GM12892 (cell line): ENCODE measurements at regions not wholly inside any gene's neighbourhood (a gene's known extent, or its start where the extent isn't known, plus 50 kb on each side); places are given as distances from the start of the nearest gene placed in this dataset.

ENCODE experiments used
- DNase-seq: peaks from one replicate; pipeline ENCODE4 v3.0.0; 2011; ENCODE audit not compliant: insufficient read length
- FAIRE-seq: peaks from 2 replicates; lab custom pipeline; 2011; peaks lifted over from hg19 to GRCh38; lab: Jason Lieb, UNC
- POLR2A ChIP-seq: IDR thresholded peaks from 2 replicates; pipeline ENCODE4 v1.6.1; 2011; ENCODE audit warnings: low read depth, low read length, control low read depth
- POLR2AphosphoS5 ChIP-seq: IDR thresholded peaks from 2 replicates; pipeline ENCODE4 v1.6.1; 2011; ENCODE audit warnings: low read depth, low read length, control low read depth
- TAF1 ChIP-seq: IDR thresholded peaks from 2 replicates; pipeline ENCODE4 v1.6.1; 2011; ENCODE audit warnings: low read depth, mild to moderate bottlenecking, control low read depth, low read length, borderline replicate concordance

GRCh38 chr2:234722176-234722575, 225.3 kb upstream of the ARL4C start:
- no peak for DNase-seq
- FAIRE-seq = no peak
- TF ChIP-seq POLR2AphosphoS5 = no peak
- TF ChIP-seq TAF1 = no peak
- TF ChIP-seq POLR2A = no peak

DNA sequence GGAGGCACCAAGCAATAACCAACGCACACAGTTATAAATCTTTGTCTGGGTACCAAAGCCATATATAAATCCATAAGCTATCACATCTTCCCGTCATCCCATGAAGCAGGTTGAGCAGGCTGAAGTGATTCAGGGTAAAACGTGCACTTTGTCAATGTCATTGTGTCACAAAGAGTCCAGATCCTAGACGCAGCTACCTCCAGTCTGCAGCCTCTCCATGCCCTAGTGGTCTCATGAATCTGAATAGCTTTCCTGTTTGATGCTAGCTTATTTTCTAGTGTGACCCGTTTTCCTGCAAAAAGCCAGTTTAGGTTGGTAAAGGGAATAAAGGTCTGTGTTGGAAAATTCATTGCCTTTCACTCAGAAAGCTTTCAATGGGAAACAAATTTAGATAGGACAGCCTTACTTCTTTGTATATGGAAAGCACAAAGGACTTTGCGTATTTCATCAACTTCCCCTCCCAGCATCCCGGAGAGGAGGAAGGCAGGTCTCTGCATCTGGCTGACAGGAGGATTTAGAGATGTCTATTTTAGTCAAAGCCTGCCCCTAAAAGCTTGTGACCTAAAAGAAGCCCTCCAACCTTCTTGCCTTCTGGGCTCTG, 222.3 kb upstream of the ARL4C start:
- FAIRE-seq (no peak), DNase-seq (no peak)
- TF ChIP-seq POLR2A = no peak
- no peak for TF ChIP-seq POLR2AphosphoS5
- no peak for TF ChIP-seq TAF1

- DNase-seq (no peak), FAIRE-seq (no peak)
- TF ChIP-seq POLR2A = no peak
- no peak for TF ChIP-seq POLR2AphosphoS5
- TF ChIP-seq TAF1 = no peak
Measured at GRCh38 chr2:234716271-234716670, 219.4 kb upstream of the ARL4C start.

GRCh38 chr2:234715671-234716250, 218.9 kb upstream of the ARL4C start:
- TF ChIP-seq POLR2AphosphoS5 (no peak), TAF1 (no peak)
- no peak for FAIRE-seq
- DNase-seq = no peak

DNA sequence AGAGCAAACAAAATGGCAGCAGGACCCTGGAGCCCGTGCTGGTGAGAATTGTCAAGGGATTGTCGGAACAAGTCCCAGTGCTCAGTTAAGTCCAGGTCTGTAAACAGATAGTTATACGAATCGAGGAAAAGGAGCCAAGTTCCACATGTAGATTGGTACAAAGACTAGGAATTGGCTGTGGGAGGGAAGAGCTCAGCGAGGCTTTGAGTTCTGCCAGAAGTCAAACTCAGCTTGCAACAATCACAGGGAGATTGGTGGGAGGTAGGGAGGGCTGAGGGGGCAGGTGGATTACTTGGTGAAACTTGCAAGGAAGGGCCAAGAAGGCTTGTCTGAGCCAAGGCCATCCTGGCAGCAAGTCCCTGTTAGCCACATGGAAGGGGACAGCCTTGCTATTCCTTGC, 217.8 kb upstream of the ARL4C start:
- DNase-seq (no peak), FAIRE-seq (no peak)
- no peak for TF ChIP-seq TAF1
- TF ChIP-seq POLR2A = no peak
- no peak for TF ChIP-seq POLR2AphosphoS5

DNA sequence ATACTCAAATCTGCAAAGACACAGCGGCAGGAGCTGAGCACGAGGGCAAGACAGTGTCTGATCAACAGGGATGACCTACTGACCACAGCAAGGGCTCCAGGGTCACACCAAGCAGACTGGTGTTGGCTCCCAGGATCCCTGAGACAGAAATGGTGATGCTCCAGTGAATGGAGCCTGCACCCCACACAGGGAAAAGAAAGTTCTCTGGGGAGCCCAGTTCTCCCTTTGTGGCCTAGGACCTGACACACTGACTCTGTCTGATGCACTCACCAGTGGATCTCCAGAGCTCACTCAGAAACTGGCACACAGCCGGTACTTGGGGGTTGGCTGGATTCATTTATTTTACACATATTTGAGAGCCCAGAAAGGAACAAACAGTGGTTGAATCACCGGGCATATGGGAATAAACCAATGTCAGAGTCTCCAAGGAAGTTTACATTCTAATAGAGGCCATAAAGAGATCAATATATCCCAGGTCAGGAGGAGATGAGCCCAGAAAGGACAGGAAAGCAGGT, 215.6 kb upstream of the ARL4C start:
- no peak for TF ChIP-seq POLR2AphosphoS5
- TF ChIP-seq TAF1 = no peak
- TF ChIP-seq POLR2A = no peak
- DNase-seq (no peak), FAIRE-seq (no peak)

DNA sequence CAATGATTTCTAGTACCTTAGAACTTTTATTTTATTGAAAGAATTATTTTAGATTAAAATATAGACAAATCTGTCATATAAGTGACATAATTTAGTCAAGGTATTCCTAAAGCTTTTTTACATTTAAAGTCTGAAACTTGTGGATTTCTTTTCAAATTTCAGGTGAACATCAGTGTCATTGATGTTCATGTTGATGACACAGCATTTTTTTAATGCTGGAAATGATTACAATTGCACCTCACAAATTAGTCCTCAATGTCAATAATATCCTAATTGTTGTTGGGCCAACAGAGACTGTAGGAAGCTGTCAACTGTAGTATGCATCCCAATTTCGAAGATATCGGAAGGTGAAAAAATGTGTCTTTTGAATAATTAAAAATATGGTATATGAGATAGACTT, 214.4 kb upstream of the ARL4C start:
- FAIRE-seq (no peak), DNase-seq (no peak)
- TF ChIP-seq POLR2AphosphoS5 (no peak), TAF1 (no peak), POLR2A (no peak)

DNA sequence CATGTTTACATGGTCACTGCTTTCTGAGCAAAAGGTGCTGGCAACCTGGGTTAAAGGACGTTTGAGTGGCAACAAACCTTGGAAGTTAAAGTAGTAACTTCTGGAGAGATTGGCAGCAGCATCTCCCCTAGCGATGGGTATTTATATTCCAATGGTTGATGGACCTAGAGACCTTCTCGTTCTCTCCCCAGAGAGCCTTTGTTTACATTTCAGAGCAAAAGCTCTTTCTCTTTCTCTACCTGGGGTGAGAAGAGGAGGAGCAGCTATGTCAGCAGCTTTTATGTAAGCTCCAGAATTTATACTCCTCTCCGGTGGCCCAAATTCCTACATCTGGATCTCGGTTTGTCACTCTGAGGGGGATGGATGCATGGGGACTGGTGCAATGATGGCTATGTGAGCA, 213.7 kb upstream of the ARL4C start:
- DNase-seq (no peak), FAIRE-seq (no peak)
- TF ChIP-seq POLR2AphosphoS5 (no peak), POLR2A (no peak), TAF1 (no peak)

DNA sequence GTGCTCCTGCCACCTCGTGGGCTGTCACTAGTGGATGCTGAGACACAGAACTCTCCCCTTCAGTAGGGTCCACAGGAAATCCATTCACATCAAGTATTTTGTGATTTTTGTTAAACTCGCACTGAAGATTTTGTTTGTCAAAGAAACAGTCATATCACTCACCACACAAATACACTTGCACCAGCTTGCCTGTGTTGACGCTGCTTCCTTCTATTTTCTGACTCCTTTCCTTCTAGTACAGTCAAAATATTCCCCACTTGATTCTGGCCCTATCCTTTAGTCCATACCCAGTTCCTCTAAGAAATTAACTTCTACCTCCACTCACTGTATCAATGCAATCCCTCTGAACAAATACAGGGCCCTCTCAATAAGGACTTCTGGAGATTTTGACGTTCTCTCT, 213.2 kb upstream of the ARL4C start:
- no peak for DNase-seq
- TF ChIP-seq POLR2A = no peak
- TF ChIP-seq TAF1 = no peak
- no peak for TF ChIP-seq POLR2AphosphoS5
- no peak for FAIRE-seq

GRCh38 chr2:234708717-234709116, 211.8 kb upstream of the ARL4C start:
- TF ChIP-seq POLR2AphosphoS5 (no peak), POLR2A (no peak), TAF1 (no peak)
- FAIRE-seq (no peak), DNase-seq (no peak)

DNA sequence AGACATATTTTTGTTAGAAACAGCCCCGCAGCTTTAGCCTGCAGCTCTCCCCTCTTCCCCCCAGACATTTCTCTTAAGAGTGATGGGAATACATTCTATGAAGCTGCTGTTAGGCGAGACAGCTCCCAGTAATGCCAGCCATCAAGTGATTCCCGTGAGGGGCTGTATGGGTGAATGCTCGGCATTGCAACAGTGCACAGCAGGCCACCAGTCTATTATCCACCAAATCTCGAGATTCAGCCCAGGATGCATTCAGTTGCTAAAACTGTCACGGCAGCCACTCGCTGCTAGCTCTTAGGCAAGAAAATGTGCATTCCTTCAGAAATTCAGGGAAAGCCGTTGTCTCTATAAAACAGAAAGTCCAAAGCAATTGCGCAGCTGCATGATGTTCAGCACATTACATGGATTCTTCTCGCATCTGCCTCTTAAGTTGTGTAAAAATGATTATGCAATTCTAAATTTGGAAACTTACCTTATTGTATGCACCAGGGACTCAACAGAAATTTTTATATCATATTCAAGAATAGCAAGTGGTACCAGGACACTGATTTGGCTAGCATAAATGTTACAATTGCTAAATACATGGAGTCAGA, 211.3 kb upstream of the ARL4C start:
- TF ChIP-seq POLR2A (no peak), TAF1 (no peak)
- FAIRE-seq (no peak), DNase-seq (no peak)

GRCh38 chr2:234706086-234706485, 209.2 kb upstream of the ARL4C start:
- TF ChIP-seq TAF1 (no peak), POLR2A (no peak), POLR2AphosphoS5 (no peak)
- no peak for FAIRE-seq
- no peak for DNase-seq

DNA sequence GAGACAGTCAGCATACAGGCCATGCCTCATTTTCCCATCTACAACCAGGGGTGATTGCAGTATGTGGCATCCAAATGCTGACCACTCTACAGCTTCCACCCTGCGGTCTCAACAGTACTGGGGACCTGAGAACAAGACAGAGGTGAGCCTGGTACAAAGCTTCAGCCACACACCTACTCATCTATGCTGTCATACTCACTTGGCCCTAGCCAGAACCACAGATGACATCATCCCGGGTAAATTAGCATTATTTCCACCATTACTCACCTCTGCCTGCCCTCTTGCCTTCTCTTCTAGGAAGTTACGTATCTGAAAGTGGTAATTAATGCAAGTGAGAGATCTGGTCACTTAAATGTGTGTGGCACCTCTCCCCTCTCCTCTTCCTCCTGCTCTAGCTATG, 208.2 kb upstream of the ARL4C start:
- no peak for DNase-seq
- no peak for TF ChIP-seq TAF1
- no peak for TF ChIP-seq POLR2AphosphoS5
- no peak for TF ChIP-seq POLR2A
- no peak for FAIRE-seq
